ENCODE measurements at regions not wholly inside any gene's neighbourhood (a gene's known extent, or its start where the extent isn't known, plus 50 kb on each side); places are given as distances from the start of the nearest gene placed in this dataset.

GRCh38 chr1:71345491-71345890 is 264.7 kb upstream of the ZRANB2 start:
- no peaks in the 10 kb centered on the region for H3K27me3 ChIP-seq (ENCODE audit: control insufficient read depth, insufficient read depth, low read length)
- H3K4me3 ChIP-seq (ENCODE audit: low read depth, low read length), result no peak overlapping the region
- no peak for TF ChIP-seq CTCF (IDR thresholded peaks at IDR 0.05; ENCODE audit: insufficient read depth, low read length, poor library complexity, severe bottlenecking)
- H3K36me3 ChIP-seq (ENCODE audit: control insufficient read depth, insufficient read depth, low read length), result no peaks in the 10 kb centered on the region
- no peak for DNase-seq (ENCODE audit: low read depth)

- no peak for DNase-seq (ENCODE audit: low read depth)
- no peak overlapping the region for H3K4me3 ChIP-seq (ENCODE audit: low read depth, low read length)
- peak; percentile 22 for TF ChIP-seq CTCF (IDR thresholded peaks at IDR 0.05; ENCODE audit: insufficient read depth, low read length, poor library complexity, severe bottlenecking)
- H3K36me3 ChIP-seq (ENCODE audit: control insufficient read depth, insufficient read depth, low read length), result no peaks in the 10 kb centered on the region
- no peaks in the 10 kb centered on the region for H3K27me3 ChIP-seq (ENCODE audit: control insufficient read depth, insufficient read depth, low read length)
Measured at GRCh38 chr1:71343686-71344416, 263.0 kb upstream of the ZRANB2 start.

GRCh38 chr1:71339238-71339637 is 258.4 kb upstream of the ZRANB2 start:
- TF ChIP-seq CTCF (IDR thresholded peaks at IDR 0.05; ENCODE audit: insufficient read depth, low read length, poor library complexity, severe bottlenecking), result no peak
- H3K36me3 ChIP-seq (ENCODE audit: control insufficient read depth, insufficient read depth, low read length), result no peaks in the 10 kb centered on the region
- no peak for DNase-seq (ENCODE audit: low read depth)
- H3K27me3 ChIP-seq (ENCODE audit: control insufficient read depth, insufficient read depth, low read length), result no peaks in the 10 kb centered on the region
- H3K4me3 ChIP-seq (ENCODE audit: low read depth, low read length), result no peak overlapping the region

- no peak for DNase-seq (ENCODE audit: low read depth)
Measured at GRCh38 chr1:71330991-71331390, 250.2 kb upstream of the ZRANB2 start.

GRCh38 chr1:71324671-71325267 is 243.9 kb upstream of the ZRANB2 start:
- H3K4me3 ChIP-seq (ENCODE audit: low read depth, low read length), result no peak overlapping the region
- TF ChIP-seq CTCF (IDR thresholded peaks at IDR 0.05; ENCODE audit: insufficient read depth, low read length, poor library complexity, severe bottlenecking), result no peak
- no peaks in the 10 kb centered on the region for H3K36me3 ChIP-seq (ENCODE audit: control insufficient read depth, insufficient read depth, low read length)
- DNase-seq (ENCODE audit: low read depth), result no peak
- H3K27me3 ChIP-seq (ENCODE audit: control insufficient read depth, insufficient read depth, low read length), result no peaks in the 10 kb centered on the region

More at GRCh38 chr1:71330991-71331390, 250.2 kb upstream of the ZRANB2 start:
- Histone ChIP-seq H3K27me3 (ENCODE audit: control insufficient read depth, insufficient read depth, low read length) (no peaks in the 10 kb centered on the region), H3K4me3 (ENCODE audit: low read depth, low read length) (no peak overlapping the region), H3K36me3 (ENCODE audit: control insufficient read depth, insufficient read depth, low read length) (no peaks in the 10 kb centered on the region)
- no peak for TF ChIP-seq CTCF (IDR thresholded peaks at IDR 0.05; ENCODE audit: insufficient read depth, low read length, poor library complexity, severe bottlenecking)
